ENCODE measurements at regions not wholly inside any gene's neighbourhood (a gene's known extent, or its start where the extent isn't known, plus 50 kb on each side); places are given as distances from the start of the nearest gene placed in this dataset.

DNA sequence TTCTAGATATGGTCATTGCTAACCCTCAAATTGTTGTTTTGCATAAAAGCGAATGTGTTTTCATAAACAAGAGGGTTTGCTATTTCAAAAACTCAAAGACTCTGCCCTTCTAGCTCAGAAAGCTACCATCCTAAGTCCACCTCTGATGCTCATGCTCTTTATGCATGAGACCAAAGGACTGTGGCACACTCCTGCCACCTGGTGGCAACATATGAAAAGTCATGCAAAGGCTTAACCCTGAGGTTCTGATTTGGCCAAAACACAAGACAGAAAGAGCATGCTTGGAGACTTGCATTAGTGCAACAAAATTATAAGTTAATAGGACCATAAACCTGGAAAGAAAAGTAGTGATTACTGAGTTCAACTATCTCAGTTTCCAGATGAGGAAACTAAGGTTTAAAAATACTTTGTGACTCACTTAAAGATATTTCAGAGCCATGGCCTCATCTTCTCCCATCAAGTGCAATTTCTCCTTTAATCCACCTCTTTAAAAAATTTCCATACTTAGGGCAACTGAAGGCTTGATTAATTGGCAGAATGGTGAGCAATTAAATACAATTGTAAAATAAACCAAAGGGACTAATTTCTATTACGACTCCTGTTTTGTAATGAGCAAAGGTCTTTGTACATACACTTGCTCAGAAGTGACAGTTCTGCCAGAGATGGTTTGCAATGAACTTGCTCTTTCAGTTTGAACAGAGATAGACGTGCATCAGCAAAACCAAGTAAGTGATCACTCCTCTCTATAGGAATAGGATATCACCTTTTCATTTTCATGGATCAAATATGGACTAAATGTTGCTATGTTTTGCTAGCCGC is 110.7 kb upstream of the RAD23B start:
- DNase-seq: peak; percentile 69

DNA sequence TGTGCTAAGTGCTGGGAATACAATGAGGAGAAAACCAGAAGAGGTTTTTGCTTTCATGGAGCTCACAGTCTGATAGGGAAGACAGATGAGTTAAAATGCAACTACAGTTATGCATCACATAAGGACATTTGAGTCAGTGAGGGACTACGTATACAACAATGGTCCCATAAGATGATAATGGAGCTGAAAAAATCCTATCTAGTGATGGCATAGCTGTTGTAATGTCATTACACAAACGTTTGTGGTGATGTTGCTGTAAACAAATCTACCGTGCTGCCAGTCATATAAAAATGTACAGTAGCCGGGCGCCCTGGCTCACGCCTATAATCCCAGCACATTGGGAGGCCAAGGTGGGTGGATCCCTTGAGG is 110.1 kb upstream of the RAD23B start:
- DNase-seq: no peak

DNA sequence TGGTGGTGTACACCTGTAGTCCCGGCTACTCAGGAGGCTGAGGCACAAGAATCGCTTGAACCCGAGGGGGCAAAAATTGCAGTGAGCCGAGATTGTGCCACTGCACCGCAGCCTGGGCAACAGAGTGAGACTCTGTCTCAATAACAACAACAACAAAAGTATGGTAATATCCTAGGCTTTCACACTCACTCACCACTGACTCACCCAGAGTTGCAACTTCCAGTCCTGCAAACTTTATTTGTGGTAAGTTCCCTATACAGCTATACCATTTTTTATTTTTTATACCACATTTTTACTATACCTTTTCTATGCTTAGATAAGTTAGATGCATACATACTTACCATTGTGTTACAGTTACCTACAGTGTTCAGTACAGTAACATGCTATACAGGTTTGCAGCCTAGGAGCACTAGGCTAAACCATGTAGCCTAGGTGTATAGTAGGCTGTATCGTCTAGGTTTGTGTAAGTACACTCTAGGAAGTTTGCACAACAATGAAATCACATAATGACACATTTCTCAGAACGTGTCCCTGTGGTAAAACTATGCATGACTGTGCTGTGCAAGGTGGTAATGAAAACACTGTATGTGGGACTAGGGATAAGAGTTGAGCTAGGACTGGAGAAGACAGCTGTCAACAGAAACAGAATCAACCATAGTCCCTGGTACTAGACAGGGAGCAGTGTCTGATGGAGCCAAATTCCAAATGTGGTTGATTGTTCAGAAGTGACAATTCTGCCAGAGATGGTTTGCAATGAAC is 109.5 kb upstream of the RAD23B start:
- DNase-seq: no peak

DNA sequence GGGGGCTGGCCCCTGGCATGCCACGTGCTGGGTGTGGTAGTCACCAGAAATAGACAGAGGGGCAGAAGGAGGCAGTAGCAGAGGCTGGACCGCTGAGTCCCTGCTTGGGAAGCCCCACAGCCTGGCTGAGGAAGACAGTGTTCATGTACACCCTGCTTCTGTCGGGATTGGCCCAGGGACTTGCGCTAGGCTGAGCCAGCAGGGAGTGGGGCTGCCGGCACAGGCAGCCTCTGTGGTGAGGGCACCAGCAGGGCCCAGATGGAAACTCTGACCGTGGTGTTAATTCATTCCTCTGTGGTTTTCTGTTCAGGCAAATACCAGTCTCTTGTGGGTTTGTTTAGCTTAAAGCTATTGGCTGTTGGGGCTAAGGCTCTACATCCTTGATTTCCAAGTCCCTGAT is 108.6 kb upstream of the RAD23B start:
- DNase-seq: no peak

DNA sequence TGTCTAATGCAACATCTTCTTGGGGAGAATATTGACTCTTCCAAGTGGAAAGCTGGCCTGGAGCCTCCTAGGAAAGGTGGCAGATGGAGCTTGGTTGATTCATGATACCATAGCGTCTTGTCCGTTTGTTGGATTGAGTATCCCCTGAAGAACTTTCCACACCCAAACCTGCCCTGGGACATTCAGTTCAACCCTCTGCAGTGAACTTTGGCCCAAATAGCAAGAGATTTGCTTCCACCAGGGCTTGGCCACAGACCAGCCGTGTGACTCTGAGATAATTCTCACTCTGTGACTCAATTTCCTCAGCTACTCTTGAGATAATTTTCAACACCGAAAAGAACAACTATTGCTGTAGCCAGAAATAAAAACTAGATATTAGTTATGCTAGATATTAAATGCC is 108.0 kb upstream of the RAD23B start:
- DNase-seq: no peak

DNA sequence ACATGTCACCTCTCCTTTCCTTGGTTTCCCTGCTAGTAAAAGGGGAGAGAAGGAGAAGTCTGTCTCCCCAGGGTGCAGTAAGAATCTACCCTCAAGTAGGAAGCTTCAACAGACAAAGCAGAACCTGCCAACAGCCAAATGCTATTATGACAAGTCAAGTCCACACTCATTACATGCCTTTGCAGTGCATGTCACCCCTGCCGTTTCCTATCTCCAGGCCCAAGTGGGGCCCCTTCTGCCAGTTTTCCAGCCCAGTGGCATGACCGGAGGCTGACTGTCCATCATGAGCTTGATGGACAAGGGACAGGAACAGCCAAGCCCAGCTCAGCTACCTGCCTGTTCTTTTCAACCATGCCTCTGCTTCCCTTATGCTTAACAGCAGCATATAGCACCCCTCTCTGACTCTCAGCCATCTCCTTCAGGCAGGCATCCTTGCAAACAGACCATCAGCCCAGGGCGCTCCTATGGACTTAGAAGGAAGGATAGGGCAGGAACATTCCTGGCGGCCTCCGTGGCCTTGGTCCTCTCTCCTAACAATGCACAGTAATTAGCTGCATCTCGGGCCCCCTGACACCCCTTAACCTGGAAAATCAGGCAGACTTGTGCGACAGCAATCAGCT is 107.2 kb upstream of the RAD23B start:
- no peak for DNase-seq

DNA sequence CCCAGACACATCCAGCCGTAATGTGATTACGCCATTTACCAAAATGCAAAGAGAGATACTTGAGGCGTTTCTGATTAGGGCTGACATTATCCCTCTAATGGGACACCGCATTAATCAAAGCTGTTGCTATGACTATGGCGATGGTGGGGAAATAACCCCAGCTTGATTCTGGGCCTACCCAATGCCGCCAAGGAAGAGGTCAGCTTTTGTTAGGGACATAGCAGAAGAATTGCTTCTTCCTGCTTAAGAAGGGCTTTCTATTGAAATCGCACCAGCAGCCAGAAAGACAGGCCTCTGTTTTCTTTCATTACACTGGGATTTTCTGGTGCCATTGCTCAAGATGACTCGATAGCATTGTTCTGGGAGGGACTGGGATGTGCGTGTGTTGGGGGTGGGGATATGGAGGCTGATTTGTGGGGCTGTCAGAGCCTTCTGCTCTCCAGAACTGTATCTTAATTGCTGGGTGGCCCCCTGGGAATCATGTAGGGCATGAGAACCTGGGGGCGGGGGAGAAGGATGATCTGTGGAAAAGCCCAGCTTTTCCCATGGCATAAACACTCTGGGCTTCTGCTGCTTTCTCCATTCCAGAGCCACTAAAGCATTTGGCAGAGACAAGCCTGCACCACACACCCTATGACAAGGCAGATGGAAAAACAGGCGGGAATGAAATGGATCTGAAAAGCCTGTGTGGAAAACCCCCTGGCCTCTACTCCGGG is 106.5 kb upstream of the RAD23B start:
- DNase-seq: no peak

DNA sequence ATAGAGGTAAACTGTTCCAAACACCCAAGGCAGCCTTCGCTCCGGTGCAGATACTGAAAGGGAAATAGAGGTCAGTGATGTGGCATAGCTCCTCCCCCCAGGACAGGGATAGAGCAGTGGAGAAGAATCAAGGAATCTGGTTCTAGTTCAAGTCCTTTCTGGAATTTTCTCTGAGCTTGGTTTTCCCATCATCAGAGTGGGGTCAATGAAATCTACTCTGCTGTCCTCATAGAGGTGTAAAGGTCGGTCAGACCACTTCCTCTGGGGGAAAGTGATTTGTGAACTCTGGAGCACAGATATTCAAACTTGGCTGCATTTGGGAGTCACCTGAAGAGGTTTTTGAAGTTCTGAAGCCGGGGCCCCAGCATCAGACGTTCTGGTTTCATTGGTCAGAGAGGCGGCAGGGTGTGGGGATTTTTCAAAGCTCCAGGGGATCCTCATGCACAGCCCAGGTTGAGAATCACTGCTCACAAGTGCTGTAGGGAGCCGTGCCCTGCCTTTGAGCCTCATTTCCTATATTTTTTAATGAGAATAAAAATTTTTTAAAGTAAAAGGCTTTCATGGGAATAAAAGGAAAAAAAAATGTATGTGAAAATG is 105.7 kb upstream of the RAD23B start:
- DNase-seq: no peak

DNA sequence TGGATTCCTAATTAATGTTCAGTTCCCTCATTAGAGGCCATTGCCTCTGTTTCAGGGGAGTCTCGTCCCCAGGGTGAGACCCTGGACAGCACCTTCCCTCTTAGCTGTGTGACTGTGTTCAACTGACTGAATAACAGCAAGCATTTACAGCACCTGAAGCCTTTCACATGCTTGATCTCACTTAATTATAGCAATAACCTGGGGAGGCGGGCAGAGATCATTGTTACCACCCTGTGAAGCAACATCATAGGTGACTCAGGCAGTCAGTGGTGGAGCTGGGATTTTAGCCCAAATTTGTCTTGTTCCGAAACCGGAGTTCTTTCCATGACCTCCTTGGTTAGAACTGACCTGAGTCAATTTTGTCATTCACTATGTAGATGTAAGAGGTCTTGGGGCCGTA is 105.2 kb upstream of the RAD23B start:
- DNase-seq: no peak

DNA sequence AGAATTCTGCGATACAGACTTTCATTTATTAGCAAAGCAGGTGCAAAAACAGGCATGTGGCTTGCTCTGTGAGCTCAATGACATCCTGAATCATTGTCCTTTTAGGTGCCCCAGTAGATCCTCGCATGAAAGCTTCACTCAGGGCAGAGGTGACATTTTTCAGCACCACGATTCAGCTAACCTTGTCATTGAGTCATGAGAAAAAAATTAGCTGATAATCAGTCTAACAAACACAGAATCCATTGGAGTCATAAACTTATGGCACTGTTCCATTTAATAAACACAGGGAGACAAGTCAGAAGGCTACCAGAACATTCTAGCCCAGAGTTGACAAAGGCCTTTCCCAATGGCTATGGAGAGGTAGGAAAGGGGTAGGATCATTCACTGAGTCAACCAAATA is 104.8 kb upstream of the RAD23B start:
- no peak for DNase-seq

DNA sequence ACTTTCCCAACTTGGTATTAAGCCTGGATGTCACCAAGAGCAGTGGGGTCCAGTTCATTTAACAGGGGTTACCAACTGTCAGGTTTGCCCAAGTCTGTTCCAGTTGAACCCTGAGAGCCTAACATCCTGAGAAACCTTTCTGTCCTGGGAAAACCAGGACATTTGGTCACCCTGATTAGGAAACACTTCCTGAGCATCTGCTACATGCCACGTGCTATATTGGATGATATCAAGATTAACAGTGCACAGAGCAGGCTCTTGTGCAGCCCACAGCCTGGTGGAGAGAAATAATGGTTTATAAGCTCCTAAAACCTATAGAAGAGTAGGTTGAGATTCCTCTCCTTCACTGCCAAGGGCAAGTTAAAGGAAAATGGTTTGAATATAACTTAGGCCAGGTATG is 102.9 kb upstream of the RAD23B start:
- no peak for DNase-seq

DNA sequence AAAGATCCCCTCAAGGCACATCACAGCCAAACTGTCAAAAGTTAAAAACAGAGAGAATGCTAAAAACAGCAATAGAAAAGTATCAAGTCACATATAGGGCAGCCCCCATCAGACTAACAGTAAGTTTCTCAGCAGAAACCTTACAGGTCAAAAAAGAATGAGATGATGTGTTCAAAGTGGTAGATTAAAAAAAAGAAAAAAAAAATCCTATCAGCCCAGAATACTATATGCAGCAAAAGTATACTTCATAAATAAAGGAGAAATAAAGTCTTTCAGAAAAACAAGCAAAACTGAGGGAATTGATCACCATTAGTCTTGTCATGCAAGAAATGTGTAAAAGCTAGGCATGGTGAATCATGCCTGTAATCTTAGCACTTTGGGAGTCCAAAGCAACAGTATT is 99.9 kb upstream of the RAD23B start:
- no peak for DNase-seq

DNA sequence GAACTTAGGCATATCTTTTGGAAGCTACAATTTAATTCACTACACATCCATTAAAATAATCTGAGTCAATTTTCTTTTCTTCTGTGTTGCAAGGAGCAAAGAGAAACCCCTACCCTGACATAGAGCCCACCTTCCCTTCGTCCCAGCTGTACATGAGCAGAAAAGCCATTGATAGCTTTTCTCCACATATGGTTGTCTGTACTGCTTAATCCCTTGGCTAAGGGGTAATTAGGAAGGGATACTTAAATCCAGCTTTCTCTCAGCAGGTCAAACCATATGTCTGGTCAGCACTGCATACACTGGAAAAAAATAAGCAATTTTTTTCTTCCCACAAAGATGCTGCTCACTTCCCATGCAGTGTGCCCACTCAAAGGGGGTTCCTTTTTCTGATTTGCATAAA is 94.7 kb upstream of the RAD23B start:
- DNase-seq: no peak

DNA sequence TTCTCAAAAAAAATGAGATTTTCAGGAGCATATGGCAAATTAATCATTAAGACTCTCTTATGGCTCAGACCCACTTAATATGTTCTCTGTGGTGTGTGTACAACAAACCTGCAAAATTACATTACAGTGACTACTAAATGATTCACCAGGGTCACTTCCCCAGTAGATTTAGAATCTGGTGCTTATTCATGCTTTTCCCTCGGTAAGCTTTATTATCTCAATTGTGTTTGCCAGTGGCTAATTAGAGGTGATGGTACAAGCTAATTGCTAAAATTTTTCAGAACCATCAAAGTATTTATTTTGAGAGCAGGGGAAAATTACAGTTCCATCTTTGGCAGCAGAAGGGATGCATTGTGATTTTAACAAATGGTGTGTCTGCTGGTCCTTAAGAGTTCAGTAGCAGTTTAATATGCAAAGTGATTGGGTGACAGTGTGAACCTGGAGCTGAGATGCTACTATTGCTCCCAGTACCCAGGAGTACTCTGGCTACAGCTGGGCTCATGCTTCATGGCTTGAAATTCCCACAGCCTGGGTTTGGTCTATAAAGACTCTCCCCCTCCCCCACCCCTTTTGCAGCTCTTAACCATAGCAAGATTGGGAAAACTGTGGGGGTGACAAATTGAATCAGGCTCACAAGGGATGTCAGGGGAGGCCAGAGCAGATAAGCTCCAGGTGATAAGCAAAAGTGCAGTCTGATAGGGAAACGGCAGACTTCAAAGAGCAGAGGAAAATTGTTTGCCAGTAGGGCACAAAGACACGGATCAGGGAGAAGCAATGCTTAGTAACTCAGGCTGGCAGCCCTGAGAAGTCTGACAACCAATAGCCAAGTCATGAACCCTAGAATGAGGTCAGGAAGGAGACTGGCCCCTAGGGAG is 92.8 kb upstream of the RAD23B start:
- DNase-seq: no peak

DNA sequence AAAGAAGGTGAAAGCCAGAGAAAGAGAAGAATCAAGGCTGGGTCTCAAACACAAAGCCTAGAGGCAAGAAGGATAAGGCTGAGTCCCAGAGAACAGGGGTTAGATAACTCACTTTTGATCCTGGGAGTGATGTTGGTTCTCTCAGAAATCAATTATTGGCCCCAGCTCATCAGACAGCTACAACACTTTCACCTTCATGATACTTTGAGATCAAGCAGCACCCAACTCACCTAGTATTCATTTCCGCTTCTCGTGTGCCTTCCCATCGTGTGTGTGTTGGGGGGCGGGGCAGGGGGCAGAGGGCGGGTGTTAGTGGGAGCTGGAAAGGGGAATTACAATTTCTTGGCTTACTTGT is 92.2 kb upstream of the RAD23B start:
- no peak for DNase-seq

DNA sequence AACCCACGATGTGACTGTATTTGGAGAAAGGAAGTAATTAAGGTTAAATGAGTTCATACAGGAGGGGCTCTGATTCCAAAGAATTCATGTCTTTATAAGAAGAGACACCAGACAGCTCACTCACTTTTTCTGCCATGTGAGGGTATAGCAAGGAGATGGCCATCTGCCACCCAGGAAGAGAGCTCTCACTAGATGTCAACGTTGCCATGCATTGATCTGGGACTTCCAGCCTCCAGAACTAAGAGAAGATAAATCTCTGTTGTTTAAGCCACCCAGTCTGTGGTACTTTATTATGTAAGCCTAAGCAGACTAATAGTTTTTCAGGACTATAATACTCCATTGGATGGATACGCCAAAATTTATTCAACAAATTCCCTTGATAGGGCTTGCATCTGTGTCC is 89.8 kb upstream of the RAD23B start:
- no peak for DNase-seq

DNA sequence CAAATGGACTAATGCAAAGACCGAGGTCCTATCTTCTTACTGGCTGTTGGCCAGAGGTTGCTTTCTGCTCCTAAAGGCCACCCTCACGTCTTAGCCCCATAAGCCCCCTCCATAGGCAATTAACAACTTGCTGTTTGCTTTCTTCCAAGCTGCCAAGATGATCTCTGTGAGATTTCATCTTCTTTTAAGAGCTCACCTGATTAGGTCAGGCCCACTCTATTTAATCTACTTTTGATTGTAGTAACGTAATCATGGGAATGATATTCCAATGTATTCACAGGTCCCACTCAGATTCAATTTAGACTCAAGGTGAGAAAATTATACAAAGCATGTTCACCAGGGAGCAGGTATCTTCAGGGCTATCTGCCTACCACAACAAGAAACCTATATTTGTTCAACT is 84.4 kb upstream of the RAD23B start:
- no peak for DNase-seq

DNA sequence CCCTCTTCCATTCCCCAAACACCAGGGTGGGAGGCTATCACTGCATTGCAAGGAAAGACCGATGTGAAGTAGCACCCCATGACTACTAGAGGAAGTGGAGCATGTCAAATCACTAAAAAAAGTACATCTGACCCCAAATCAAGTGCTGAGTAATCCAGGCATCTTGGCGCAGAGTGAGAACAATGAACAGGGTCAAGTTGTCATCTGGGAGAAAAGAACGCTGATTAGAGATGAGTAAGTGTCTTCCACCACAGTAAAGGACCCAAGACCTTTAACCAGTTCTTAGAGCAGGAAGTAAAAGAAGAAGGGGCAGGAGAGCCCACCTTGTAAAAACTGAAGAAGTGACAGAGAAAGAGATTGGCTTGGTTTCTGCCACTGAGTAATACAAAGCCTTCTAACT is 75.0 kb upstream of the RAD23B start:
- no peak for DNase-seq

DNA sequence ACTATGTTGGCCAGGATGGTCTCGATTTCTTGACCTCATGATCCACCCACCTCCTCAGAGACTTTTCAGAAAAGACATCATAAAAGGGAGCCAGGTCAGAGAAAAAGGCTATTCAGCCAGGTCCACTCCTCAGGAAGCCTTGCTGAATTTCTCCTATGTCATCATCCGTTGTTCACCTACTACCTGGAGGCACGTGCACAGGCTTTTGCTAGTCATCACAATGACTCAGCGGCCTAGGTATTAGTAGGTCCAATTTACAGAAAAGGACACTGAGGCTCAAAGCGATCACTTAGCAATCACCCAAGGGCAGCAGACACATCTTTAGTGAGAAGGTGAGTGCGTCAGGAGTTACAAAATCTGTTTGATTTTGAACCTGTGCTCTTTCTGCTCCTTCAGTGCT is 72.3 kb upstream of the RAD23B start:
- DNase-seq: no peak

DNA sequence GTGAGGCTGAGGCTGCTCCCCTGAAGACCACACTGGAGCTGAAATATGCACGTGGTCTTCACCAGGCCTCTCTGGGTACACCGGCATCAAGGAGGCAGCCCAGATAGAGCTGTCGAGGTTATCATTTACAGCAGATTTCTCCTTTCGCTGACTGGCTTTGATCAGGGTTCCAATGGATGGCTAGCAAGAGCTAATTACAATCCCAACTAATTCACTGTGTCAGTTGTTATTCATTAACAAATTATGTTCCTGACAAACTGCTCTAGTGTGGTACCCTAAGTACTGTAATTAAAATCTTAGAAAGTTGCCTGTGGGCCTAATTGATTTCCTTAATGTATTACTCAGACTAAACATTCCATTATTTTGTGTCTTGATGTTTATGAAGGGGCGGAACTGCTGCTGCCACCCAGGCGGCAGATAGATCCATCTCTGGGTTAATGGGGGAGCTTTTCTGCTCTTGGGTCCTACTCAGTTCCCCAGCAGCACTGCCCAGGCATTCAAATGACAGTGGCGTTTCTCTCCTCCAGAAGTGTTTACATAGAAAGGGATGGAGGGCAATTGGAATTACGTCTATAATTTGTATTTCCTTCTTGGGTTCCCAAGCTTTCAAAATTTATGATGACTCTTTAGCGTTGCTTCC is 71.7 kb upstream of the RAD23B start:
- DNase-seq: no peak

DNA sequence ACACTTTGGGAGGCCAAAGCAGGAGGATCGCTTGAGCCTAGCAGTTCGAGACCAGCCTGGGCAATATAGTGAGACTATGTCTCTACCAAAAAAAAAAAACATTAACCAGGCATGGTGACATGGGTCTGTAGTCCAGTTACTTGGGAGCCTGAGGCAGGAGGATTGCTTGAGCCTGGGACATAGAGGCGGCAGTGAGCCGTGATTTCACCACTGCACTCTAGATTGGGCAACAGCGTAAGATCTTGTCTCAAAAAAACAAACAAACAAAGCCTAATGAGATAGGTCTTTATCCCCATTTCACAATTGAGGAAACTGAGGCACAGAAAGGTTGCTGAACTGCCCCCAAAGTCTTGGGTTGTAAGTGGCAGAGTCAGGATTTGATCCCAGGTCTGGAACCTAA is 70.5 kb upstream of the RAD23B start:
- DNase-seq: no peak

DNA sequence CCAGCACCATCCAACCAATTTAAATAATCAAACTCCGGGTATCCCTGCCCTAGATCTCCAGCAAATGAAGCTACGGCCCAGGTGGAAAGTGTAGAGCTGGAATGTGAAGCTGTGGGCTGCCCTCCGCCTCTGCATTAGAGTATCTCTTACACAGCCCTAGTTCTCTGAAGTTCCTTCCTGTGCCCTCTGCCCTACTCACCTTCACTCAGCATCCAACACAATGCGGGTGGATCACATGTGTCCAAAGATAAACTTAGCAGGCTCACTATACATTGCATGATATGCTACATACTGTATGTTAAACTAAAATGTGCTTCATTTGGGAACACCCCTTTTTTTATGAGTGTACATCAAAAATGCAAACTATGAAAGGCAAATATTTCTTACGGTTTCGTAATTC is 70.0 kb upstream of the RAD23B start:
- no peak for DNase-seq

Data from hematopoietic multipotent progenitor cell treated with erythropoietin and hydrocortisone succinate and interleukin-3 and kit ligand, for 8 days (in vitro differentiated cells).